Testis (tissue), 2 donors: ENCODE measurements at regions not wholly inside any gene's neighbourhood (a gene's known extent, or its start where the extent isn't known, plus 50 kb on each side); places are given as distances from the start of the nearest gene placed in this dataset.

Source experiments
- POLR2A ChIP-seq: fragments of 450-650 bp; IDR thresholded peaks from one replicate; pipeline ENCODE4 v1.6.1; 2017; ENCODE audit warnings: antibody characterized with exemption, mild to moderate bottlenecking, moderate library complexity
- TF ChIP-seq, protein P1 (sequence below), 3 experiments: fragments of 450-650 bp in 2 of 3; fragments of 200-600 bp in 1 of 3; sonication (generic) in 1 of 3; IDR thresholded peaks; one replicate each; pipeline ENCODE4 v1.5.1; 2016 to 2019; ENCODE audit warnings: antibody characterized with exemption in 3 of 3, mild to moderate bottlenecking in 2 of 3, moderate library complexity in 1 of 3

DNA sequence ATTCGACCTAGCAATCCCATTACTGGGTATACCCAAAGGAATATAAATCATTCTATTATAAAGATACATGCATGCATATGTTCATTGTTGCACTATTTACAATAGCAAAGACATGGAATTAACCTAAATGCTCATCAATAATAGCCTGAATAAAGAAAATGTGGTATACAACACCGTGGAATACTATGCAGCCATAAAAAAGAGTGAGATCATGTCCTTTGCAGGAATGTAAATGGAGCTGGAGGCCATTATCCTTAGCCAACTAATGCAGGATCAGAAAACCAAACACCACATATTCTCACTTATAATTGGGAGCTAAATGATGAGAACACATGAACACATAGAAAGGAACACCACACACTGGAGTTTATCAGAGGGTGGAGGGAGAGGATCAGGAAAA, 69.5 kb upstream of the TNR start:
- no peak for TF ChIP-seq POLR2A
- TF ChIP-seq, protein P1, sequence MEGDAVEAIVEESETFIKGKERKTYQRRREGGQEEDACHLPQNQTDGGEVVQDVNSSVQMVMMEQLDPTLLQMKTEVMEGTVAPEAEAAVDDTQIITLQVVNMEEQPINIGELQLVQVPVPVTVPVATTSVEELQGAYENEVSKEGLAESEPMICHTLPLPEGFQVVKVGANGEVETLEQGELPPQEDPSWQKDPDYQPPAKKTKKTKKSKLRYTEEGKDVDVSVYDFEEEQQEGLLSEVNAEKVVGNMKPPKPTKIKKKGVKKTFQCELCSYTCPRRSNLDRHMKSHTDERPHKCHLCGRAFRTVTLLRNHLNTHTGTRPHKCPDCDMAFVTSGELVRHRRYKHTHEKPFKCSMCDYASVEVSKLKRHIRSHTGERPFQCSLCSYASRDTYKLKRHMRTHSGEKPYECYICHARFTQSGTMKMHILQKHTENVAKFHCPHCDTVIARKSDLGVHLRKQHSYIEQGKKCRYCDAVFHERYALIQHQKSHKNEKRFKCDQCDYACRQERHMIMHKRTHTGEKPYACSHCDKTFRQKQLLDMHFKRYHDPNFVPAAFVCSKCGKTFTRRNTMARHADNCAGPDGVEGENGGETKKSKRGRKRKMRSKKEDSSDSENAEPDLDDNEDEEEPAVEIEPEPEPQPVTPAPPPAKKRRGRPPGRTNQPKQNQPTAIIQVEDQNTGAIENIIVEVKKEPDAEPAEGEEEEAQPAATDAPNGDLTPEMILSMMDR (IDR thresholded peaks at IDR 0.05) = no peak
